Bronchial epithelial cell (primary cell): ENCODE measurements at regions not wholly inside any gene's neighbourhood (a gene's known extent, or its start where the extent isn't known, plus 50 kb on each side); places are given as distances from the start of the nearest gene placed in this dataset.
"Not testable (repeated sequence)": the region's sequence is repeated elsewhere in the genome, so short reads cannot be mapped to it uniquely, and the experiment has no call there.

Experiments used
- DNase-seq: peaks from one replicate; pipeline ENCODE4 v3.0.0-alpha.2; 2010; ENCODE audit warnings: low read depth
- FAIRE-seq: peaks from 2 replicates; lab custom pipeline; 2011; peaks lifted over from hg19 to GRCh38; lab: Jason Lieb, UNC
- H3K27me3 ChIP-seq: 2 replicates; pipeline ENCODE4 v1.5.1; 2011; ENCODE audit warnings: low read length; ENCODE audit not compliant: control insufficient read depth, insufficient read depth
- H3K36me3 ChIP-seq: 2 replicates; pipeline ENCODE4 v1.5.1; 2011; ENCODE audit warnings: low read length; ENCODE audit not compliant: control insufficient read depth, insufficient read depth
- H3K4me3 ChIP-seq: 2 replicates; pipeline ENCODE4 v1.5.1; 2011; ENCODE audit warnings: mild to moderate bottlenecking, low read depth, low read length, control low read depth
- TF ChIP-seq, protein P1 (sequence below): IDR thresholded peaks from 2 replicates; pipeline ENCODE4 v1.5.1; 2011; ENCODE audit warnings: mild to moderate bottlenecking, moderate library complexity, low read length, control low read depth, inconsistent platforms; ENCODE audit not compliant: insufficient read depth, severe bottlenecking

DNA sequence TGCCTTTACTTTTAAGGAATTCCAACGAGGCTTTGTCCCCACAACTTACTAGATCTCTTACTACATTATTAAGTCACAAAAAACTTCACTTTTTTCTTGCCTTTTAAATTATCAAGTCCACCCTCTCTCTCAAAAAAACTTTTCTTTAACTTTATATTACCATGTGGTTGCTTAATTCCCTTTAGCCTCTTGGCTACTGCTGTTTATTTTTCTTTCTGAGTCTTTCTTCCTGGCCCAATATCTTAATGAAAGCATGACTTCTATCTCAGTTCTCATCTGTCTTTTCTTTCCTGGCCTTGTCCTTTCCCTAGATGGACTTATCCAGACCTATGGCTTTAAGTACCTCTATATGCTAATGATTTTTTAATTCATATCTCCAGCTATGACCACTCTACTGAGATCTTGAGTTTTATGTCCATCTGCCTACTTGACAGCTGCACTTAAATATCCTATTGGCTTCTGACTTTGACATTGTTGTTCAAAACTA lies 710.5 kb downstream of the RFPL4B start:
- TF ChIP-seq, protein P1, sequence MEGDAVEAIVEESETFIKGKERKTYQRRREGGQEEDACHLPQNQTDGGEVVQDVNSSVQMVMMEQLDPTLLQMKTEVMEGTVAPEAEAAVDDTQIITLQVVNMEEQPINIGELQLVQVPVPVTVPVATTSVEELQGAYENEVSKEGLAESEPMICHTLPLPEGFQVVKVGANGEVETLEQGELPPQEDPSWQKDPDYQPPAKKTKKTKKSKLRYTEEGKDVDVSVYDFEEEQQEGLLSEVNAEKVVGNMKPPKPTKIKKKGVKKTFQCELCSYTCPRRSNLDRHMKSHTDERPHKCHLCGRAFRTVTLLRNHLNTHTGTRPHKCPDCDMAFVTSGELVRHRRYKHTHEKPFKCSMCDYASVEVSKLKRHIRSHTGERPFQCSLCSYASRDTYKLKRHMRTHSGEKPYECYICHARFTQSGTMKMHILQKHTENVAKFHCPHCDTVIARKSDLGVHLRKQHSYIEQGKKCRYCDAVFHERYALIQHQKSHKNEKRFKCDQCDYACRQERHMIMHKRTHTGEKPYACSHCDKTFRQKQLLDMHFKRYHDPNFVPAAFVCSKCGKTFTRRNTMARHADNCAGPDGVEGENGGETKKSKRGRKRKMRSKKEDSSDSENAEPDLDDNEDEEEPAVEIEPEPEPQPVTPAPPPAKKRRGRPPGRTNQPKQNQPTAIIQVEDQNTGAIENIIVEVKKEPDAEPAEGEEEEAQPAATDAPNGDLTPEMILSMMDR = no peak
- FAIRE-seq = no peak
- H3K27me3 ChIP-seq = no peaks in the 10 kb centered on the region

DNA sequence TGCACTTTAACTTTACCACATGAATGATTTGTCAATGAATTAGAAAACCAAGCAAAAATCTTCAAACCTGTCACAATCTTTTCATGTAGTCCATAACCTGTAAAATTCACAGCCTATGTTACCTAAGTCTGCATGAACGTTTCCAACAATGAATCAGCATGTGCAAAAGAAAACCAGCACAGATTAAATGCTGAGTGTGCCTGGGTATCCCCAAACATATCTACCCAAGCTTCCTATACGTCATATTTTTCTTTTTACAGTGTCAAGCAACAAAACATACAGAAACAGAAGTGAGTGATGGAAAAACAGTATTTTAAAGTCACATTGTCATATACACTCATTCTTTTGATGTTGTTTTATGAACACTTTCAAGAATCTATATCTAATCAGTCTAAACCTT lies 713.5 kb downstream of the RFPL4B start:
- Histone ChIP-seq H3K36me3 (no peaks in the 10 kb centered on the region), H3K4me3 (no peak overlapping the region), H3K27me3 (no peaks in the 10 kb centered on the region)
- TF ChIP-seq, protein P1 = no peak
- DNase-seq = no peak
- no peak for FAIRE-seq

More for the DNA sequence above, 710.5 kb downstream of the RFPL4B start:
- no peak overlapping the region for H3K4me3 ChIP-seq
- no peak for DNase-seq
- no peaks in the 10 kb centered on the region for H3K36me3 ChIP-seq

DNA sequence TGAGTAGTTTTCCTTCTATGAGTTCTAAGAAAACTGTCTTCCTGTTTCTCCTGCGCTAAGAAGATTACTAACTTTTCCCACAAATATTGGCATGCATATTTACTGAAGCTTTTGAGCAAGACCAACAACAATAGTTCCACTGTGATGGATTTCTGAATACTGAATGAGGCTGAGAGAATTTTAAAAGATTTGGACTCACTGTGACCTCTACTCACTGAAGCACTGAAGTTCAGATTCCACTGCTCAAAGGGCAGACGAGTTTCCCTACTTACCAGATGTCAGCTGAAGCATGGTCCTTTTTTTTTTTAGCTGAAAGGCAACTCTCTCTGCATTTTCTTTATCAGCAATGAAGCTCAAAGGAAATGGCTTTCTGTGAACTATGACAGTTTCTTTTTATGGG lies 718.5 kb downstream of the RFPL4B start:
- no peaks in the 10 kb centered on the region for H3K27me3 ChIP-seq
- H3K4me3 ChIP-seq = no peak overlapping the region
- FAIRE-seq = no peak
- no peak for DNase-seq
- no peaks in the 10 kb centered on the region for H3K36me3 ChIP-seq
- TF ChIP-seq, protein P1 = no peak

DNA sequence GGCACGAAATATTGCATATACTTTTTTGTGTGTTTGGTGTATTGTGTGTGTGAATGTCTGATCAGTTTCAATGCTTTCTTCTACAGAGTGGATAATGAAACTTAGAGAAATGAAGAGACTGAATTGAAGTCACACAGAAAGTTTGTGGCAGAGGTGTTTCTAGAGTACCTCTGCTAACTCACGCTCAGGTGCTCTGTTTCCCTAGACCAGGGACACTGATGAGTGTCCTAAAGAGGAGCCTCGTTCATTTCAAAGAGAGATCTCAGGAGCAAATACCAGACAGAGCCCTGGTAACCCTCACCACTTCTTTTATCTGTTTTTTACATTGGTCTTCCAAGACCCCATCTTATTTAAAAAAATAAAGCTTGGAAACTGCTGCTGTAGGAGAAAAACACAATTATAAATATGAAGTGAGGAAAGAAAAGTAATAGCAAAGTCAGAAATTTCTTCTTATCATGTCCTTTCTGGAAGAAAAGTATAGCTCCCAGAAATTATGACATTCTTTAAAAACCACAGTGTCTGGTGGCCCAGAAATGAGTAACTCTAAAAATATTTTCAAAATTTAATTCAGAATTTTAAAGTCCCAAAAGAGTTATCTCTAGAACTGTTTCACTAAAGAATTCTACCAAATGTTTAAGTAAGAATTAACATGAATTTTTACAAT lies 720.6 kb downstream of the RFPL4B start:
- FAIRE-seq = no peak
- H3K4me3 ChIP-seq = no peak overlapping the region
- no peaks in the 10 kb centered on the region for H3K27me3 ChIP-seq
- no peak for DNase-seq
- H3K36me3 ChIP-seq = no peaks in the 10 kb centered on the region
- TF ChIP-seq, protein P1 = no peak

DNA sequence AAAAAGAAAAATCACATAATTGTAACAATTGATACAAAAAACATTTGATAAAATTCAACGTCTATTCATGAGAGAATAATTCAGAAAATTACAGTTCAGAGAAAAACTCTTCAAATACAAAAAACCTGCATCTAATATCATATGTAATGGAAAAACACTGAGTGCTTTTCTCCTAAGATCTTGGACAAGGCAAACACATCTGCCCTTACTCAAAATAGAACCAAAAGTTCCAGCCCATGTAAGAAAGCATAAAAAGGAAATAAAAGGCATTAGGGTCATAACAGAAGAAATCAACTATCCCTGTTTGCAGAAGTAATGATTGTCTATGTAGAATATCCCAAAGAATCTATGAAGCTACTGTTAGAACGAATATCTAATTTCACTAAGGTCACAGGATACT lies 721.4 kb downstream of the RFPL4B start:
- DNase-seq = no peak
- Histone ChIP-seq H3K27me3 (no peaks in the 10 kb centered on the region), H3K36me3 (no peaks in the 10 kb centered on the region), H3K4me3 (no peak overlapping the region)
- no peak for FAIRE-seq
- TF ChIP-seq, protein P1 = no peak

DNA sequence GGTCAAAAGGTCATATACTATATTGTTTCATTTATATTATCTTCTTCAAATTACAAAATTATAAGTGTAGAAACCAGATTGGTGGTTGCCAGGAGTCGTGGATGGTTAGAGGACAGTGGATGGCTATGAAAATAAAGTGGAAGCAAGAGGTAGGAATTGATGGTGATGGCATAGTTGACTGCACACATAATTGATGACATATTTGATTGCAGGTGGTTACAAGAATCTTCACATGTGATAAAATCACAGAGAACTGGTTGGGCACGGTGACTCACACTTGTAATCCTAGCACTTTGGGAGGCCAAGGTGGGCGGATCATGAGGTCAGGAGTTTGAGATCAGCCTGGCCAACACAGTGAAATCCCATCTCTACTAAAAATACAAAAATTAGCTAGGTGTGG lies 723.6 kb downstream of the RFPL4B start:
- DNase-seq = peak; percentile 8
- FAIRE-seq, H3K4me3 ChIP-seq, H3K36me3 ChIP-seq, H3K27me3 ChIP-seq: not testable (repeated sequence)
